GM23338 (cell line): ENCODE measurements at regions not wholly inside any gene's neighbourhood (a gene's known extent, or its start where the extent isn't known, plus 50 kb on each side); places are given as distances from the start of the nearest gene placed in this dataset.

Experiments
- CREB1 ChIP-seq: fragments of 250-450 bp; sonication (Bioruptor Pico); IDR thresholded peaks from 2 replicates; pipeline ENCODE4 v1.5.0; 2020; ENCODE audit warnings: low read depth, mild to moderate bottlenecking, moderate library complexity
- ETS1 ChIP-seq: IDR thresholded peaks from 2 replicates; pipeline ENCODE4 v1.6.1; 2016; ENCODE audit warnings: antibody characterized with exemption
- EZH2 ChIP-seq: fragments of 200-600 bp; sonication (generic); IDR thresholded peaks from one replicate; pipeline ENCODE4 v1.8.0; 2017; ENCODE audit warnings: antibody characterized with exemption, mild to moderate bottlenecking, low read depth; ENCODE audit not compliant: unreplicated experiment
- EZH2phosphoT487 ChIP-seq: fragments of 200-600 bp; sonication (generic); IDR thresholded peaks from one replicate; pipeline ENCODE4 v1.8.1; 2018; ENCODE audit warnings: antibody characterized with exemption; ENCODE audit not compliant: unreplicated experiment
- JUNB ChIP-seq: IDR thresholded peaks from one replicate; pipeline ENCODE4 v1.6.1; 2016; ENCODE audit warnings: antibody characterized with exemption; ENCODE audit not compliant: unreplicated experiment
- NANOG ChIP-seq: IDR thresholded peaks from 2 replicates; pipeline ENCODE4 v1.6.1; 2016; ENCODE audit warnings: antibody characterized with exemption, borderline replicate concordance
- POLR2AphosphoS5 ChIP-seq: IDR thresholded peaks from 2 replicates; pipeline ENCODE4 v1.6.1; 2016; ENCODE audit warnings: antibody characterized with exemption, low read depth
- STAT1 ChIP-seq: IDR thresholded peaks from one replicate; pipeline ENCODE4 v1.6.1; 2016; ENCODE audit warnings: antibody characterized with exemption; ENCODE audit not compliant: unreplicated experiment
- ZNF114 ChIP-seq: fragments of 250-450 bp; sonication (Bioruptor Pico); IDR thresholded peaks from 2 replicates; pipeline ENCODE4 v1.5.0; 2020; ENCODE audit warnings: mild to moderate bottlenecking, moderate library complexity
- ZNF331 ChIP-seq: fragments of 250-450 bp; sonication (Bioruptor Pico); IDR thresholded peaks from 2 replicates; pipeline ENCODE4 v1.5.0; 2020; ENCODE audit warnings: low read depth, mild to moderate bottlenecking, moderate library complexity
- TF ChIP-seq, protein P1 (sequence below), 2 experiments: fragments of 200-600 bp in 1 of 2; sonication (generic) in 1 of 2; conservative IDR thresholded peaks; 2 replicates each; pipeline versions ENCODE4 v1.5.1 to v1.6.1; 2016 to 2017; ENCODE audit warnings: antibody characterized with exemption in 2 of 2, low read depth in 2 of 2, mild to moderate bottlenecking in 2 of 2, moderate library complexity in 1 of 2
- TF ChIP-seq, protein P2 (sequence below): IDR thresholded peaks from one replicate; pipeline ENCODE4 v1.6.1; 2018; ENCODE audit warnings: antibody characterized with exemption; ENCODE audit not compliant: unreplicated experiment

DNA sequence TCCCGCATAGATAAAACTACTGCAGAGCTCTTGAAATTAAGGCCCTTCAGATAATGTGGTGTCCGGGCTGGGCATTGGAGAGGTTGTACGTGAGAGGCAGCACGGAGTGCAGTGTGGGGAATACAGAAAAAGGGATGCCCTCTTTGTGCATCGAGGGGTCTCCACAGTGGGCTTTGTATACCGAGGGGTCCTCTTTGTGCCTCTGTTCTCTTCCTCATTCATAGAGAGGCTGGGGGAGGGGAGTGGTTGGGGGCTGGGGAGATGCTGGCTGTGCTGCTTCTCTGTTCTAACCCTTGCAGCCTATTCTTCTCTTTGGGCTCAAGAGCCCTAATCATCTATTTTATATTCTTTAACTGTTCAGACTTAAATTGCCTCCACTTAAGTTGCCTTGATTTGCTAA lies 74.3 kb upstream of the NDN start:
- TF ChIP-seq, protein P1, sequence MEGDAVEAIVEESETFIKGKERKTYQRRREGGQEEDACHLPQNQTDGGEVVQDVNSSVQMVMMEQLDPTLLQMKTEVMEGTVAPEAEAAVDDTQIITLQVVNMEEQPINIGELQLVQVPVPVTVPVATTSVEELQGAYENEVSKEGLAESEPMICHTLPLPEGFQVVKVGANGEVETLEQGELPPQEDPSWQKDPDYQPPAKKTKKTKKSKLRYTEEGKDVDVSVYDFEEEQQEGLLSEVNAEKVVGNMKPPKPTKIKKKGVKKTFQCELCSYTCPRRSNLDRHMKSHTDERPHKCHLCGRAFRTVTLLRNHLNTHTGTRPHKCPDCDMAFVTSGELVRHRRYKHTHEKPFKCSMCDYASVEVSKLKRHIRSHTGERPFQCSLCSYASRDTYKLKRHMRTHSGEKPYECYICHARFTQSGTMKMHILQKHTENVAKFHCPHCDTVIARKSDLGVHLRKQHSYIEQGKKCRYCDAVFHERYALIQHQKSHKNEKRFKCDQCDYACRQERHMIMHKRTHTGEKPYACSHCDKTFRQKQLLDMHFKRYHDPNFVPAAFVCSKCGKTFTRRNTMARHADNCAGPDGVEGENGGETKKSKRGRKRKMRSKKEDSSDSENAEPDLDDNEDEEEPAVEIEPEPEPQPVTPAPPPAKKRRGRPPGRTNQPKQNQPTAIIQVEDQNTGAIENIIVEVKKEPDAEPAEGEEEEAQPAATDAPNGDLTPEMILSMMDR (conservative IDR thresholded peaks at IDR 0.05; ENCODE audit: low read depth in 2 of 2): no peak
- TF ChIP-seq POLR2AphosphoS5 (no peak), EZH2 (no peak), ZNF114 (CRISPR knock-in tag) (no peak), CREB1 (CRISPR knock-in tag) (no peak), EZH2phosphoT487 (no peak), JUNB (no peak), ETS1 (no peak), NANOG (no peak), ZNF331 (CRISPR knock-in tag) (no peak), STAT1 (no peak)
- TF ChIP-seq, protein P2, sequence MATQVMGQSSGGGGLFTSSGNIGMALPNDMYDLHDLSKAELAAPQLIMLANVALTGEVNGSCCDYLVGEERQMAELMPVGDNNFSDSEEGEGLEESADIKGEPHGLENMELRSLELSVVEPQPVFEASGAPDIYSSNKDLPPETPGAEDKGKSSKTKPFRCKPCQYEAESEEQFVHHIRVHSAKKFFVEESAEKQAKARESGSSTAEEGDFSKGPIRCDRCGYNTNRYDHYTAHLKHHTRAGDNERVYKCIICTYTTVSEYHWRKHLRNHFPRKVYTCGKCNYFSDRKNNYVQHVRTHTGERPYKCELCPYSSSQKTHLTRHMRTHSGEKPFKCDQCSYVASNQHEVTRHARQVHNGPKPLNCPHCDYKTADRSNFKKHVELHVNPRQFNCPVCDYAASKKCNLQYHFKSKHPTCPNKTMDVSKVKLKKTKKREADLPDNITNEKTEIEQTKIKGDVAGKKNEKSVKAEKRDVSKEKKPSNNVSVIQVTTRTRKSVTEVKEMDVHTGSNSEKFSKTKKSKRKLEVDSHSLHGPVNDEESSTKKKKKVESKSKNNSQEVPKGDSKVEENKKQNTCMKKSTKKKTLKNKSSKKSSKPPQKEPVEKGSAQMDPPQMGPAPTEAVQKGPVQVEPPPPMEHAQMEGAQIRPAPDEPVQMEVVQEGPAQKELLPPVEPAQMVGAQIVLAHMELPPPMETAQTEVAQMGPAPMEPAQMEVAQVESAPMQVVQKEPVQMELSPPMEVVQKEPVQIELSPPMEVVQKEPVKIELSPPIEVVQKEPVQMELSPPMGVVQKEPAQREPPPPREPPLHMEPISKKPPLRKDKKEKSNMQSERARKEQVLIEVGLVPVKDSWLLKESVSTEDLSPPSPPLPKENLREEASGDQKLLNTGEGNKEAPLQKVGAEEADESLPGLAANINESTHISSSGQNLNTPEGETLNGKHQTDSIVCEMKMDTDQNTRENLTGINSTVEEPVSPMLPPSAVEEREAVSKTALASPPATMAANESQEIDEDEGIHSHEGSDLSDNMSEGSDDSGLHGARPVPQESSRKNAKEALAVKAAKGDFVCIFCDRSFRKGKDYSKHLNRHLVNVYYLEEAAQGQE: no peak
